Ovary (tissue), 3 donors: ENCODE measurements at regions not wholly inside any gene's neighbourhood (a gene's known extent, or its start where the extent isn't known, plus 50 kb on each side); places are given as distances from the start of the nearest gene placed in this dataset.

Experiments used
- POLR2A ChIP-seq: fragments of 450-650 bp; IDR thresholded peaks from one replicate; pipeline ENCODE4 v1.6.1; 2017; ENCODE audit warnings: antibody characterized with exemption, mild to moderate bottlenecking, moderate library complexity
- TF ChIP-seq, protein P1 (sequence below), 3 donors: fragments of 450-650 bp in 2 of 3; fragments of 200-600 bp in 1 of 3; IDR thresholded peaks; one replicate each; pipeline versions ENCODE4 v1.5.1 to v1.8.0; 2016 to 2022; ENCODE audit warnings: antibody characterized with exemption in 3 of 3, mild to moderate bottlenecking in 1 of 3
- donor health status: DM: no; HTN: no; CAD: no.

DNA sequence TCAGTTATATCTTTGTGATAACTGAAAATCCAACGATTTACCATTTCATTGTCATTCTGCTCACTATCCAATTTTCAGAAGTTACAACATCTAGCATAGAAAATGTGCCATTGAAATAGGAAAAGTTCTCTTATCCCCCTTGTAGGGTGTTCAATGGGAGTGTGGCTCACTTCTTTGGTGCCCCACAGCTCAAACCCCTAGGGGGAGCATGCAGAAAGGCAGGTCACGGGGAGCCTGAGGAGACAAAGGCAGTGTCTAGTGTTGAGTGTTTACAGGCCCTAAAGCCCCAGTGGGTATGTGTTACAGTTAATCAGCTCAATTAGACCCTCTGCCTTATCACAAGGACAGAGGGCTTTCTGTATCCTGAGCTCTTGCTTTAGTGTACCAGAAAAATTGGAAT is 243.4 kb upstream of the GRID2 start:
- TF ChIP-seq, protein P1, sequence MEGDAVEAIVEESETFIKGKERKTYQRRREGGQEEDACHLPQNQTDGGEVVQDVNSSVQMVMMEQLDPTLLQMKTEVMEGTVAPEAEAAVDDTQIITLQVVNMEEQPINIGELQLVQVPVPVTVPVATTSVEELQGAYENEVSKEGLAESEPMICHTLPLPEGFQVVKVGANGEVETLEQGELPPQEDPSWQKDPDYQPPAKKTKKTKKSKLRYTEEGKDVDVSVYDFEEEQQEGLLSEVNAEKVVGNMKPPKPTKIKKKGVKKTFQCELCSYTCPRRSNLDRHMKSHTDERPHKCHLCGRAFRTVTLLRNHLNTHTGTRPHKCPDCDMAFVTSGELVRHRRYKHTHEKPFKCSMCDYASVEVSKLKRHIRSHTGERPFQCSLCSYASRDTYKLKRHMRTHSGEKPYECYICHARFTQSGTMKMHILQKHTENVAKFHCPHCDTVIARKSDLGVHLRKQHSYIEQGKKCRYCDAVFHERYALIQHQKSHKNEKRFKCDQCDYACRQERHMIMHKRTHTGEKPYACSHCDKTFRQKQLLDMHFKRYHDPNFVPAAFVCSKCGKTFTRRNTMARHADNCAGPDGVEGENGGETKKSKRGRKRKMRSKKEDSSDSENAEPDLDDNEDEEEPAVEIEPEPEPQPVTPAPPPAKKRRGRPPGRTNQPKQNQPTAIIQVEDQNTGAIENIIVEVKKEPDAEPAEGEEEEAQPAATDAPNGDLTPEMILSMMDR (IDR thresholded peaks at IDR 0.05): no peak
- TF ChIP-seq POLR2A: no peak
